BLaER1 (cell line): ENCODE measurements at regions not wholly inside any gene's neighbourhood (a gene's known extent, or its start where the extent isn't known, plus 50 kb on each side); places are given as distances from the start of the nearest gene placed in this dataset.
A peak's percentile ranks its signal among the peaks of the same experiment; 100 is the strongest.
"Not testable (repeated sequence)": the region's sequence is repeated elsewhere in the genome, so short reads cannot be mapped to it uniquely, and the experiment has no call there.

ENCODE experiments used
- H3K27ac ChIP-seq: shearing (Covaris generic); formaldehyde crosslinking; 2 replicates; pipeline ENCODE4 v1.8.1; 2022
- H3K27me3 ChIP-seq: shearing (Covaris generic); formaldehyde crosslinking; 2 replicates; pipeline ENCODE4 v1.8.1; 2022
- H3K36me3 ChIP-seq: shearing (Covaris generic); formaldehyde crosslinking; 2 replicates; pipeline ENCODE4 v1.8.1; 2022
- H3K4me1 ChIP-seq: shearing (Covaris generic); formaldehyde crosslinking; 2 replicates; pipeline ENCODE4 v1.8.1; 2022
- H3K4me2 ChIP-seq: shearing (Covaris generic); formaldehyde crosslinking; 2 replicates; pipeline ENCODE4 v1.8.1; 2022
- H3K4me3 ChIP-seq: shearing (Covaris generic); formaldehyde crosslinking; 2 replicates; pipeline ENCODE4 v1.8.1; 2022
- H3K9ac ChIP-seq: shearing (Covaris generic); formaldehyde crosslinking; 2 replicates; pipeline ENCODE4 v1.8.1; 2022
- H3K9me3 ChIP-seq: shearing (Covaris generic); formaldehyde crosslinking; 2 replicates; pipeline ENCODE4 v1.8.1; 2022
- H4K20me1 ChIP-seq: shearing (Covaris generic); formaldehyde crosslinking; 2 replicates; pipeline ENCODE4 v1.8.1; 2022
- Cebpa-rat ChIP-seq: shearing (Covaris generic); IDR thresholded peaks from 2 replicates; pipeline ENCODE4 v1.8.1; 2022

DNA sequence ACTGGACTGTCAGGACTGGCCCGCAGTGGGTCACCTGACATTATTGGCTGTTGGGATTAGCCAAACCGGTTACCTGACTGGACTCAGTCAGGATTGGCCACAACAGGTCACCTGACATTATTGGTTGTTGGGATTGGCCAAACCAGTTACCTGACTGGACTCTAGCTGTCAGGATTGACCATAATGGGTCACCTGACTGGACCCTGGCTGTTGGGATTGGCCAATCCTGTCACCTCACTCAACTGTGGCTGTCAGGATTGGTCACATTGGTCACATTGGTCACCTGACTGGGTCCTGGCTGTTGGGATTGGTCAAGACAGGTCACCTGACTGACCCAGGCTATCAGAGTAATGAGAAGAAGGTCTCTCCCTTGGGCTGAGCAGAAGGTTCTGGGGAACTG, 207.7 kb upstream of the SDK2 start:
- H3K36me3 ChIP-seq, result no peaks in the 10 kb centered on the region
- no peak for TF ChIP-seq Cebpa-rat
- no peak overlapping the region for H3K4me3 ChIP-seq
- H3K9me3 ChIP-seq, result peaks cover 26% of the 10 kb centered on the region
- H3K27me3 ChIP-seq, result no peaks in the 10 kb centered on the region
- H4K20me1 ChIP-seq, result no peaks in the 10 kb centered on the region
- peaks cover 21% of the 10 kb centered on the region for H3K4me1 ChIP-seq
- H3K4me2 ChIP-seq, result no peak overlapping the region
- H3K27ac ChIP-seq, result no peak overlapping the region
- H3K9ac ChIP-seq, result no peak overlapping the region

- Histone ChIP-seq H3K27ac (no peak overlapping the region), H3K4me3 (no peak overlapping the region), H3K4me1 (peaks cover 20% of the 10 kb centered on the region), H4K20me1 (no peaks in the 10 kb centered on the region), H3K27me3 (no peaks in the 10 kb centered on the region), H3K36me3 (no peaks in the 10 kb centered on the region), H3K4me2 (peak overlapping the region; percentile 43), H3K9ac (no peak overlapping the region), H3K9me3 (peaks cover 26% of the 10 kb centered on the region)
- no peak for TF ChIP-seq Cebpa-rat
Measured at GRCh38 chr17:73855720-73856333, 211.6 kb upstream of the SDK2 start.

DNA sequence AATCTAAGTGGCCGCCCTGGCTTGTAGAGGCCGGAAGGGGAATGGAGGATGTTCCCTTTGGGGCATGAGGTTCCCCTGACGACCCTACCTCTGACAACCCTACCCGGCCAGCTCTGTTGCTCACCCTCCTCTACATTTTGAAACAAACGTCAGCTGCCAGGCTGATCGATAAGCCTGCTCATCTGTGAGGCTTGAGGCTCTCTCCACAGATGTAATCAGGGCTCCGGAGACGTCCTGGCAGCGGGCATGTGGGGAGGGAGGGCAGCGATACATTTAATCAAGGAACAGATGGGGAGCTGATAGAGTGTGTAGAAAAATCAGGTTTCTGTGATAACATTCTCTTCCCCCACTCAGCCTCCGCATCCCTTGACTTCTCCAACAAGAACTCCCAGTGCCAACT, 212.3 kb upstream of the SDK2 start:
- peaks cover 26% of the 10 kb centered on the region for H3K9me3 ChIP-seq
- no peak overlapping the region for H3K4me3 ChIP-seq
- no peak overlapping the region for H3K9ac ChIP-seq
- H3K27ac ChIP-seq, result no peak overlapping the region
- H3K4me1 ChIP-seq, result peaks cover 14% of the 10 kb centered on the region
- peak overlapping the region; percentile 43 for H3K4me2 ChIP-seq
- TF ChIP-seq Cebpa-rat, result no peak
- no peaks in the 10 kb centered on the region for H3K27me3 ChIP-seq
- H4K20me1 ChIP-seq, result no peaks in the 10 kb centered on the region
- no peaks in the 10 kb centered on the region for H3K36me3 ChIP-seq

DNA sequence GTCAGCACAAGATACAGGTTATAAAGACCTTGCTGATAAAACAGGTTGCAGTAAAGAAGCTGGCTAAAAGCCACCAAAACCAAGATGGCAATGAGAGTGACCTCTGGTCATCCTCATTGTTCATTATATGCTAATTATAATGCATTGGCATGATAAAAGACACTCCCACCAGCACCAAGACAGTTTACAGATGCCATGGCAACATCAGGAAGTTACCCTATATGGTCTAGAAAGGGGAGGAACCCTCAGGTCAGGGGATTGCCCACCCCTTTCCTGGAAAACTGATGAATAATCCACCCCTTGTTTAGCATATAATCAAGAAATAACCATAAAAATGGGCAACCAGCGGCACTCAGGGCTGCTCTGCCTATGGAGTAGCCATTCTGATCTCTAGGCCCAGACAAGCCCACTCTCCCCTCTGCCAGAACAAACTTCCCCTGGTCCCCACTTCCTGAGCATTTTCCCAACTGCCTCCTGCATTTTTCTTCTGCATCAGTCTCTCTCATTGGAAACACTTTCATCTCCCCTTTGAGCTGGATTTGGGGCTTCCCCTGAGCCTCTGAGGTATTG, 215.3 kb upstream of the SDK2 start:
- H3K4me2 ChIP-seq, H3K27ac ChIP-seq, H3K36me3 ChIP-seq, H3K4me3 ChIP-seq, H4K20me1 ChIP-seq, H3K27me3 ChIP-seq, H3K9ac ChIP-seq: not testable (repeated sequence)
- Histone ChIP-seq H3K4me1 (peaks cover 14% of the 10 kb centered on the region), H3K9me3 (peaks cover 11% of the 10 kb centered on the region)

- Histone ChIP-seq H3K4me2 (no peak overlapping the region), H3K27me3 (no peaks in the 10 kb centered on the region), H3K9me3 (no peaks in the 10 kb centered on the region), H3K36me3 (no peaks in the 10 kb centered on the region), H3K27ac (no peak overlapping the region), H3K4me3 (no peak overlapping the region), H3K4me1 (peaks cover 2% of the 10 kb centered on the region), H4K20me1 (no peaks in the 10 kb centered on the region), H3K9ac (no peak overlapping the region)
- no peak for TF ChIP-seq Cebpa-rat
Measured at GRCh38 chr17:73861543-73861942, 217.3 kb upstream of the SDK2 start.

DNA sequence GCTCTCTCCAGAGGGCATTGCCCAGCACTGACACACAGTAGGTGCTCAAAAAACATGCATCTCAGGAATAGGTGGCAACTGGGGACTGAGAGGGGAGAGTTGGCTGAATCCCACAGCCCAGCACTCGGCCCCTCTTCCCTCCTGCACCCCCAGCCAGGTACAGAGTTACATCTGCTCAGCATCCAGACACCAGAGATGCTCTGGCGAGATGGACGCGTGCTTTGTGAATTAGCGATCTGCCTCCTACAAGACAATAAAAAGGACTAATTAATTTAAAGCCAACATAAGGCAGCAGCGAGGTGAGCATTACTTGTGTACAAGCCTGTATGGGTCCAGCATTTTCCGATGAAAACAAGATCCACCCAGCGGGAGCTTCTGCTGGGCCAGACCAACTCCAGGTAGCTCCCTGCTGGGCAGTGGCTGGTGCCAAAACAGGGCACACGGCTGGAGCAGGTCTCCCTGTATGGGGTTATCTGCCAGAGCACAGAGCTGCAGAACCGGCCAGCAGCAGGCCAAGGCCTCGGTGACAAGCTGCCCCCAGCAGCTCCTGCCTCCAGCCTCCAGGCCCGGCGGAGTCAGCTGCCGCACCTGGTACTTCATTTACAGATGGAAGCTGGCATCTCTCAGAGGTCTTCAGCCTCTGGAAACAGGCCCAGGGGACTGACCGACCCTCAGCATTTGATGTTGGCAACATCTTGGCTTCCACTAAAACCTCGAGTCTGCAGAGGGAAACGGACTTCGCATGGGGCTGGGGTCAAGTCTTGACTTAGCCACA, 219.7 kb upstream of the SDK2 start:
- no peak overlapping the region for H3K27ac ChIP-seq
- H3K4me2 ChIP-seq, result no peak overlapping the region
- H3K36me3 ChIP-seq, result no peaks in the 10 kb centered on the region
- no peaks in the 10 kb centered on the region for H3K9me3 ChIP-seq
- no peaks in the 10 kb centered on the region for H3K4me1 ChIP-seq
- no peak overlapping the region for H3K4me3 ChIP-seq
- H3K27me3 ChIP-seq, result no peaks in the 10 kb centered on the region
- H4K20me1 ChIP-seq, result no peaks in the 10 kb centered on the region
- H3K9ac ChIP-seq, result no peak overlapping the region
- no peak for TF ChIP-seq Cebpa-rat

GRCh38 chr17:73865831-73866230, 221.6 kb upstream of the SDK2 start:
- Histone ChIP-seq H3K4me3 (no peak overlapping the region), H3K27me3 (no peaks in the 10 kb centered on the region), H3K4me1 (no peaks in the 10 kb centered on the region), H3K9me3 (no peaks in the 10 kb centered on the region), H3K27ac (no peak overlapping the region), H3K4me2 (no peak overlapping the region), H3K9ac (no peak overlapping the region), H4K20me1 (no peaks in the 10 kb centered on the region), H3K36me3 (no peaks in the 10 kb centered on the region)
- no peak for TF ChIP-seq Cebpa-rat

- H4K20me1 ChIP-seq, result no peaks in the 10 kb centered on the region
- no peaks in the 10 kb centered on the region for H3K9me3 ChIP-seq
- no peaks in the 10 kb centered on the region for H3K4me1 ChIP-seq
- no peak overlapping the region for H3K4me3 ChIP-seq
- no peaks in the 10 kb centered on the region for H3K36me3 ChIP-seq
- H3K9ac ChIP-seq, result no peak overlapping the region
- H3K4me2 ChIP-seq, result no peak overlapping the region
- H3K27ac ChIP-seq, result no peak overlapping the region
- no peaks in the 10 kb centered on the region for H3K27me3 ChIP-seq
- no peak for TF ChIP-seq Cebpa-rat
Measured at GRCh38 chr17:73867056-73867455, 222.8 kb upstream of the SDK2 start.

DNA sequence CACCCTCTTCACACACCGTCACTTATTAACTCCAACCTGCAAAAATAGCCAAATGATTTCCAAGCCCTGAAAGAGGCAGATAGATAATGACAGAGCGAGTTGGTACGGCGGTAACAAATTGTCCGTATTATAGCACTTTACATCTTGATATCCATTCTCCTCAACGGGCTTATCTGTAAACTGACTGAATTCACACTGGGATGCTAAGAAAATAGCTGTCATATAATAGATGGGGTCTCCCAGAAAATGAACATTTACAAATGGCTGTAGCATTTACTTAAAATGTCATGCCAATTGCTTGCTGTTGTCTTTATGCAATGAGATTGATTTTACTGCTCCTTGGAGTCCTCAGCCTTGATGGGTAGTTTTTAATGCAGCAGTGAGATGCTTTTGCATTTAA, 225.8 kb upstream of the SDK2 start:
- H3K27ac ChIP-seq, result no peak overlapping the region
- H3K9me3 ChIP-seq, result no peaks in the 10 kb centered on the region
- no peak for TF ChIP-seq Cebpa-rat
- no peaks in the 10 kb centered on the region for H3K36me3 ChIP-seq
- H3K4me2 ChIP-seq, result no peak overlapping the region
- H4K20me1 ChIP-seq, result no peaks in the 10 kb centered on the region
- no peak overlapping the region for H3K9ac ChIP-seq
- no peaks in the 10 kb centered on the region for H3K4me1 ChIP-seq
- no peak overlapping the region for H3K4me3 ChIP-seq
- no peaks in the 10 kb centered on the region for H3K27me3 ChIP-seq

DNA sequence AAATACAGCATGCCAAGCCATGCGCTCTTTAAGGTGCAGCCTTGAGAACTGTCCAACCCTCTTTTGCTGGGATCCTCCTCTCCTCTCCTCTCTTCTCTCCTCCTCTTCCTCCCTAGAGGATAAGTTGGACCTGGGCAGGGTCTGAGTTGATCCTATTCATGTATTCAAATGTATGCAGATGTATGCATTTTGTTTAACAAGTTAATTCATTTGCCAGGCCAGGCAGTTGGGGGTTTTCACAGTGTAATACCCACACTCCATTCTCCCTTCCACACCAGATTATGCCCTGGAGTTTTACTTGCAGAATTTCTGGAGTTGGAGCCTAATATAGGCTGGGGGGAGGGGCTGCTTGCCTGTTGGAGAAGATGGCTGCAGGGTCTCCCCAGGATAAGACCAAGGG, 226.2 kb upstream of the SDK2 start:
- Histone ChIP-seq H3K9ac (no peak overlapping the region), H3K4me2 (no peak overlapping the region), H3K27ac (no peak overlapping the region), H3K27me3 (no peaks in the 10 kb centered on the region), H3K9me3 (no peaks in the 10 kb centered on the region), H4K20me1 (no peaks in the 10 kb centered on the region), H3K36me3 (no peaks in the 10 kb centered on the region), H3K4me3 (no peak overlapping the region), H3K4me1 (no peaks in the 10 kb centered on the region)
- no peak for TF ChIP-seq Cebpa-rat
